Epidermal melanocyte (primary cell): ENCODE measurements at regions not wholly inside any gene's neighbourhood (a gene's known extent, or its start where the extent isn't known, plus 50 kb on each side); places are given as distances from the start of the nearest gene placed in this dataset.

ENCODE experiments used
- DNase-seq: peaks from one replicate; pipeline ENCODE4 v3.0.0; 2011; ENCODE audit warnings: low spot score; ENCODE audit not compliant: insufficient read length

DNA sequence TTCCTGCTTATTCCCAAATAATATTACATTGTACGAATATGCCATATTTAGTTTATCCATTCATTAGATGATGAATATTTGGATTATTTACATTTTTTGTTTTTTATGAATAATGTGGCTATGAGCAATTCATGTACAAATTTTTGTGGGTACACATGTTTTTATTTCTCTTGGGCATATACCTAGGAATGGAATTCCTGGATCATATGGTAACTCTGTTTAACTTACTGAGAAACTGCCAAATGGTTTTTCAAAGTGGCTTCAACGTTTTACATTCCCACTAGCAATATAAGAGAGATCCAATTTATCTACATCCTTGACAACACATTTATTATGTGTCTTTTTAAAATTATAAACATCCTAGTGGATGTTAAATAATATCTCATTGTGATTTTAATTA, 362.0 kb upstream of the TMCO5A start:
- DNase-seq: no peak

DNA sequence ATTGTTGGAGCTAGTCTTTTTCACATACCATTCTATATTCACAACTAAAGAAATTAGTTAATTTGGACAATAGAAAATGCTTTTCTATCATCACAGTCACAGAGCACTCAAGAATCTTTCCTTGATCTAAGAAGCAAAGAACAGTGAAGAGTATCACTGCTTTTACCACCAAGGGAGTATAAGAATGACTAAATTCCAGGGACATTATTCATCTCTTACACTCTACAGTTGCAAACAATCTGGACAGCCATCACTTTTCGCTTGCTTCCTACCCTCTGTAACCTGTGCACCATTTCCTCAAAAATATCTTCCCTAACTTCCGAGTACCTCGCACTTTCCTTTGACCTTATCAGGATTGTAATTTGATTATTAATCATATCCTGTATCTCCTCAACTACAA, 359.5 kb upstream of the TMCO5A start:
- no peak for DNase-seq

DNA sequence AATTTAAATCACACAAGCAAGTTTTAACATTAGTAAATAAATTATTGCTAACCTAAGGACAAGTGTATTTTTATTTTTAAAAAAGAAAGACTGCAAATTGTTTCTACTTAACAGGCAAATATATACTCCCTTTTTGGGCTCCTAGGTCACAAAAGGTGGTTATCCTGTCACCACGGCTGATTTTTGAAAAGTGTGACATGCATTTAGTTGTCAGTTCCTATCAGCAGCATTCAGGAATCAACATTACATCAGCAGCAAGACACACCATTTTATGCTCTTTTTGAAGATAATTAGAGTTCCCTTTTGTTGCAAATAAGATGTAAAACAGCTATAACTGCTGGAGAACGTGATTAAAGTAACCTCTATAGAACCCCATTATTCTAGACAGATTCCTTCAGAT, 357.5 kb upstream of the TMCO5A start:
- DNase-seq: no peak

DNA sequence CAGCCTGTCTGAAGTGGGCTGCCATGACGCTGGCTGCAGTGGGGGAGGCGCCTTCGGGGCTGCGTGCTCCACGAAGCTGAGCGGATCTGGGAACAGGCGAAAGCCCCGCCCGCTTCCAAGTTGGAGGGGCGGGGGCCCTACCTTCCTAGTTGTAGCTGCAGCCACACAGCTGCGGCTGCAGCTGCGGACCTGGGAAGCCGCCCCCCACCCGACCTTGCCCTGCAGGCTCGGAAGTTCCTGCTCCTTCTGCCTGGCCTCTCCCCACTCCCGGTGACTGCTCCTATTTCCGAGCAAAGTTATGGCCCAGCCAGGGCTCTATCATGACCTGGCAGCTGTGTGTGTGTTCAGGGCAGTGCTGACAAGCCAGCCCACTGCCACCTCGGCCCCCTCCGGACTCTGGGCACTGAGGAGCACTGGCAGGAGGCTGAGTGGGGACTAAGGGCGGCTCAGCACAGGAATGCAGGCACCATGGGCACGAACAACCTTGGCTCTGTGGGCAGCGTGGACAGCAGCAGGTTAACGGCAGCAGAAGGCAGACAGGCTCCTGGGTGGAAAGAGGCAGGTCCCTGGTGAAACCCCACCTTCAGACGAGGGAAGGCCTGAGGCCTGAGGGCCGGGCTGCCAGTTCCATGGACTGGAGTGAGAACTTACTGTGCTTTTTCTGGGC, 352.4 kb upstream of the TMCO5A start:
- DNase-seq: no peak

DNA sequence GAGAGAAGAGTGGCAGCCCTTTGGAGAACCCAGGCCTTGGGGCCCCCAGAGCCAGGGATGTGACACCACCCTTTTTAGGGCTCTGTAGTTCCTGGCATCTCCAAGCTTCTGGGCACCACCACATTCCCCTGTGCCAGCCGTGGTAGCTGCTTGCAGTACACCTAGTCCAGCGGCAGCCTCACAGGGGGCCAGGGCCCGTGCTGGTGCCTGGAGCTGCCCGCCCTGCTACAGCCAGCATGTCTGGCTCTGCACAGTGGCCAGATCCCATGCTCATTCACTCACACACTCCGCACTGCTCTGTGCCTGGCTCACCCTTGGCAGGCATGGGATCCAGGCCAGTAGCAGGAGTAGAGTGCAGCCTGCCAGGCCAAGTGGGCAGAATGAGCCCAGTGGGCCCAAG, 351.6 kb upstream of the TMCO5A start:
- DNase-seq: no peak

DNA sequence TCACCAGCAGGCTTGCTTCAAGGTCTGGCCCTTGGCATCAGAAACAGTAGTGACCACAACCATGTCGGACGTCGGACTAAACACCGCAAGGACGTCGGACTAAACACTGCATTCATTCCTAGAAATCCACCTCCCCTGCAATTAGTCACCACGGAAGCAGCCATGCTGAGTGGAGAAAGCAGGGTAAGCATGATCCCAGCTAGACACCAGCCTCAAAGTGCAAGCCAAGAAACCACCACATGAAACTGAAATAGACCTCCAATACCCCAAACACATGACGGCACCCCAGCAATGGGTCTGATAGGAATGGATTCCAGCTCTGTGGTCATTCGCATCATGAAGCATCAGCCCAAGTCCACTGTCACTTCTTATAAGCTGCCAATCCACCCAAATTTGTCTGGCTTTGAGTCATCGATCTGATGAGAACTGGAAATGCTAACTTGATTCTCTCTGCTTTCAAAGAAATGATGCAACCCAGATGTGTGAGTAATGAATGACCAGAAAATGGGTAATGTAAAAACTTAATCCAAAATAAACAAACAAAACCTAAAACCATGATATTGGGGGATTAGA, 348.3 kb upstream of the TMCO5A start:
- no peak for DNase-seq

DNA sequence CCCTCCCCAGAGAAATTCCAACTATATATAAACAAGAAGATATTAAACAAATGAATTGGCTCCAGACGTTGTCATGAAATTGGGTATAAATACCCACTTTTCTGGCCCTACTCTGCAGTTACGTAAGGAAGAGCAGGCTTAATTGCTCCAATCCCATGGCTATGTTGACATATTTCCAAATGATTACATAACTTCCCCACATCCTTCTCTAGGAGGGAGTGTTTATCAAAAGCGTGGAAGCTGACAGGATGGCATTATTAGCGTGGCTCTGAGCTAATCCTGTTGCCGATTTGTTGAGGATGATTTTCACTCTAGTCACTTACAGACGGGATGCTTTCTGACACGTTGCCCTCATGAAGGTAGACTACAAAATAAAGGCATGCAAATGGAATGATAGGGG, 347.5 kb upstream of the TMCO5A start:
- DNase-seq: no peak

DNA sequence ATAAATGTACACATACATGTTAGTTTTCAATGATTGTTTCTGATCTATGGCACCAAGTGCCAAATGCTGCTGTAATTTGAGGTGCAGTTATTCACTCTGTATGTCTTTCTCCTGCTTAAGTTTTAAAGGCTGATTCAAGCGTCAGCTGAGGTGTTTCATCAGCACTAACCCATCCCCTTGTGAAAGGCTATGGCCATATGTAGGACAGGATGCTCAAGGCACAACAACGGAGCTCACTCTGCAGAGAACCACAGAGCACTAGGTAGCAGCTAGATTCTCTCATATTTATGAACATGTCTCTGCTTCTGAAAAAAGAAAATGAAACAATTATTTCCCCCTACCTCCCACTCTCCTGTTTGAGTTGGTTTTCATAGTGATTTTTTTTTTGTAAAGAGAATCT, 340.0 kb upstream of the TMCO5A start:
- no peak for DNase-seq

DNA sequence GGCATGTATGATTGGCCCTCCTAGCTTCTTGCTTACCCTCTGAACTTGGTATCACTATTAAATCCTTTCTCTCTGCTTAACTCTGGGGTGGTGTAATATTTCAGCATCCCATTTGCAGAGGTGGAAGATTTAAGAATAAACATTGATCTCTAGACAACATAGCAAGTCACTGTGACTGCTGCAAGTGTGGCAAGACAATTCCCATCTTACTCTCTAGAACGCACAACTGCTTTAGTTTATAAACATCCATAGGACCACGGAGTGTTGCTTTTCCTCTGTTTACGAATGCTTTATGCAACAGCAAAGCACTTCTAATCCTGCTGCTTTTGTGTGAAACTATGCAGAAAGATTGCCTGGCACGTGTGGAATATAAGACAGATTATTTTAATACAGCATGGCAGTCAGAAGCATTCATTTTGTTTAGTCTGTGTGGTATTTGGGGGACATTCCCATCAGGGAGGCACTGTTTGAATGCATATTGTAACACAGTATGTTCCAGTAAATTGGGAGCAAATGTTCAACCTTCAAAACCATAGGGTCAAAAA, 338.9 kb upstream of the TMCO5A start:
- DNase-seq: no peak

DNA sequence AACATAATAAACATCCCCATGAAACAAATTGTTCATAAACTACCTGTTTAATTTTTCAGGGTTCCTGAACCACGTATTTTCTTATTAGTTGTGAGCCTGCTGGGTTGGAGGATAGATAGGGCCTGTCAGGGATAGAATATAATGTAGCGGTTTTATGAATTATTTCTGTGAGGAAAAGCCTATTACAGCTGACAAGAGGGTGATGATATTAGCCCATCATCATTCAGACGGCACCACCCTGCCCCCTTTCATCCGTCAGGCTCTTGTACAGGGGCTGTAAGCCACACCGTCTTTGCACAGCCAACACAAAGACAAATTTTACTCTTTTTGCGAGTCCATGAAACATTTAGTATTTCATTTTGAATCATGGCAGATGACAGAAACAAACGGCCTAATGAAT, 335.3 kb upstream of the TMCO5A start:
- no peak for DNase-seq

DNA sequence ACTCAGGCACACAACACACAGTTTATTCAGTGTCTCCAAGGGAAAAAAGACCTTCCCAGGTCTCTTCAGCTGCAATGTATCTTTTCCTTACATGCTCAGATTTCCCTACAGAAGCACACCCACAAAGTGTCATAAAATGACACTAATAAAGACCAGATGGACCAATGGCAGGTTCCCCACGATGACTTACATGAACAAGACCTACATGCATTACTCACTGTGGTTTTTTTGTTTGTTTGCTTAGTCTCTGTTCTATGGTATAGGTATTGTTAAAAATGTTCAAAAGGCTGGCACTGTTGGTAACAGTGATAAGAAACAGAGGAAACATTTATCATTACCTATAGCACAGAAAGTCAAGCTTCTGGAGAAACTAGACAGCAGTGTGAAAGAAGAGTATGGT, 318.2 kb upstream of the TMCO5A start:
- no peak for DNase-seq

DNA sequence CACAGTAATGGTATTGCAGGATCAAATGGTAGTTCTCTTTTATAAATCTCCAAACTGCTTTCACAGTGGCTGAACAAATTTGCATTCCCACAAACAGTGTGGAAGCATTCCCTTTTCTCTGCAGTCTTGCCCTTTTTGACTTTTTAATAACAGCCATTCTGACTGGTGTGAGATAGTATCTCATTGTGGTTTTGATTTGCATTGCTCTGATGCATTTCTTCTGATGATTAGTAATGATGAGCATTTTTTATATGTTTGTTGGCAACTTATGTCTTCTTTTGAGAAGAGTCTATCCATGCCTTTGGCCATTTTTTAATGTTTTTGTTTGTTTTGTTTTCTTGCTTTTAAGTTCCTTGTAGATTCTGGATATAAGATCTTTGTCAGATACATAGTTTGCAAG, 316.1 kb upstream of the TMCO5A start:
- DNase-seq: no peak

DNA sequence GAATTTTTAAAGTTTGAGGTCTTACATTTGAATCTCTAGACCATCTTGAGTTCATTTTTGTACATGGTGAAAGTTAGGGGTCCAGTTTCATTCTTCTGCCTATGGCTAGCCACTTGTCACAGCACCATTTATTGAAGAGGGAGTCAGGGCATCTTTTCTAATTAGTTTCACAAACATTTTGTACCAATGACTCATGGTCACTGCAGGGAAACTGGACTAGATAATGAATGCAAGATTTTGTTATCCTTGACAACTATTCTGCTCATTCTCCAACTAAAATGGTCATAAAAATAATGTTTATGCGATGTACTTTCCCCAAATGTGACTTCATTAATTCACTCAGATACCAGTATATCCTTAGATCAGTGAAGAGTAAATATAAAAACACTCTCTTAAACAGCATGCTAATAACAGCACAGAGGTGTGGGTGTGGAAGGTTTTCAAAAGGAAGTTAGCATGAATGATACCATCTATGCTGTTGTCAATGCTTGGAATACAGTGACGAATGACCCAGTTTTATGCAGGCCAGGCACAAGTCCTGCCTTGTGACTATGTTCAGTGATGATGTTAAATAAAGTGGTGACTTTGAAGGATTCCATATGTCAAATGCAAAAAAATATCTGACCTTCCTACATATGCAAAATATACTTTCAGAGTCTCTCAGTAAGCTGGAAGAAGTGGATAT, 314.9 kb upstream of the TMCO5A start:
- DNase-seq: no peak

DNA sequence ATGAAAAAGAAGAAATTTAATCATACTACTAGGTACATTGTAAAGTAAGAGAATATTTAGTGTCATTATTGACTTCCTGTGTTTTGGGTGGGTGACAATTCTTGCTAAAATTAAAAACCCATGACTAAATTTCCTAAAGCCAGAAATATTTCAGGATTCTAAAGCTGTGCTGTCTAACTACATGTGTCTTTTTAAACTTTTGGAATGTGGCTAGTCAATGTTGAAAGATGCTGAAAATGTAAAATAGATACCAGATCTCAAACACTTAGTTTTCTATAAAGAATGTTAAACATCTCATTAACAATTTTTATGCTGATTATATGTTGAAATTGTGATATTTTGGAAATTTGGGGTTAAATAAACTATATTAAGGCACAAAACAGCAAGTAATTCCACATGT, 308.9 kb upstream of the TMCO5A start:
- no peak for DNase-seq

DNA sequence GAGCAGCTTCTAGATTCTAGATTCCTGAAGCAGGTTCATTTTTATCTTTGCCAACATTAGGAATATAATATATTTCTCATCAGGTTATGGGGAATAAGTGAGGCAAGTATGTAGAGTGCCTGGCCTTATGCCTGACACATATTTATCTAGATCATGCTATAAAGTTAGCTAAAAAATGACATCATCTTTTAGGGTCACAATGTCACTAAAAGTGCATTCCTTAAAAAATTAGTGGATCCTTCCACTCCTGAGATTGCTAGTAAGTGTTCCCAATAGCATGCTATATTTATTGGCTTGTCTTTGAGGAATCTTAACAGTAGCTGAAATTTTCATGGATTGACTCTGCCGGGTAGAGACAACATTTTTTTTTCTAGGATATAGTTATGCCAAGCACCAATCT, 305.9 kb upstream of the TMCO5A start:
- no peak for DNase-seq

DNA sequence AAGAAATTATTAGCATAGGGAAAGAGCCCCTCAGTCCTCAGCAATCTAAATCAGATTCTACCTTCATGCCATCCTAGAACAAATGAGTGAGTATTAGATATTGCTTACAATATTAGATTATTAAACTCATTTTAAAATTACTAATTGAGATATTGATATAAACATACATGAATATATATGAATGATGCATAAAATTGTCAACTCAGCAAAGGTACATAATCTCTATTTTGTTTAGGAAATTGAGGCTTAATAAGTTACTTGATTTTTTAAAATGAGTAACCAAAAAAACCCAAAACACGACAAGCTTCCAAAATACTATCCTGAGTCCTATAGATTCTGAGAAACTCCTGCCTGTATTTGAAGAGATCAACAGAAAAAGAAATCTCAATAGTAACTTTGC, 297.7 kb upstream of the TMCO5A start:
- DNase-seq: no peak

DNA sequence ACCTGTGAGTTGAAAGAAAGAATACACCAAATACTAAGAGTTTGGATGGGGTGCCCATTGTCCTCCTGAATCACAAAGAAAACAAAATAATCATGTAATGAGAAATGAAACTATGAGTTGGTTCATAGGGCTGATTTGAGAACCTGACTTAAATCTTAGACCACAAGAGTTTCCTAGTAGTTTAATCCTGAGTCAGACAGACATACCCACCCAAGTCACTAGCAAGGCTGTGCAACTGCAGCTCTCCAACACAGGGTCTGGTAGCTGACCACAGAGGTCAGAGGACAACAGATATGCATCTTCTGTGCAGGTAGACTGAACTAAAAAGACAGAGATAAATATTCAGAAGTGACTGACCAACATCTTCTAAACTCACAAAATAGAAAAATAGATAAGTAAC, 296.3 kb upstream of the TMCO5A start:
- no peak for DNase-seq

DNA sequence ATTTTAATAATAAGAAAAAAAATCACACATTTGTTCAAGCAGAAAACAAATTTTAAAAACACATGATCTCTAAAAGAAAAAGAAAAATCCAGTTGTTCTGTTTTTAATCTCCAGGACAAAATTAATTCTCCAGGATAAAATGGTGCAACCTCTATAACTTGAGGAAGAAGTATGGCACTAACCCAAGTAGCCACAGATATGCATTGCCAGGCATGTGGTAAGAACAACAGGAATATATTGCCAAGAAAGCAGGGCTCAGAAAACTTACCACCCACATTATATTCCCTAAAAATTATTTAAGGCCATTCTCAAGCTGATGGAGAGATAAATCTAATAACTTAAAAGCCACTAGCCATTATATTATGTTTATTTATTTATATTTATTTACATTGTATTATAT, 295.7 kb upstream of the TMCO5A start:
- DNase-seq: no peak

DNA sequence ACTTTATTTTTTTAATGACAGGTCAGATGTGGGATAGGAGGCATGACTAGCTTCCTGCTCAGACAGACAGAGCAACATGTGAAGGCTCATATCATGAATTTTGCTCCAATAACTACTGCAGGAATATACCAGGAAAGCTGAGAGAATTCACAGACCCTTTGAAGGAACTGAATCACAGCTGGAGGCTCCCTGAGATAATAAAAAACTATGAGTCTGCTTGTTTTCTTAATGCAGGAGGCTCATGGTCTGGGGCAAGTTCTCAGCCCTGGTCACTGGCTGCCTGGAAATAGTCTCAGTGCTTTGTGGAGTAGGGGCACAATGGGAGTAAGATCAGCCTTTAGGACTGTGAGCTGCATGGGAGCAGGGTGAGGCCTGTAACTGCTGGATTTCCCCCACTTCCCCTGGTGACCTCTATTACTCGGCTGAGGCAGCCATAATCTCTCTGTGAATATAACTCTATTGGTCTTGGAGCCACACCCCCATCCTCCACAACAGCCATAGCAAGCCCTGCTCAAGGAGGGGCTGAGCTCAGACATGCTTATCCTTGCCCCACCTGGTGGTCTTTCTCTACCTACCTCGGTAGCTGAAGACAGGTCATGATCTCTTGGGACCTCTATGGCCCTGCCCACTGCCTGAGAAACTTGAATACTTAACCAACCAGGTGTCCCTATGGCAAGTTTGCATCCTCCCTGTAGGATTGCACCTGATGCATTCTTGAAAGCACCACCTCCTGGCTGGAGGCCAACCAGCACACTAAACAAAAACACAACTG, 281.6 kb upstream of the TMCO5A start:
- DNase-seq: no peak

DNA sequence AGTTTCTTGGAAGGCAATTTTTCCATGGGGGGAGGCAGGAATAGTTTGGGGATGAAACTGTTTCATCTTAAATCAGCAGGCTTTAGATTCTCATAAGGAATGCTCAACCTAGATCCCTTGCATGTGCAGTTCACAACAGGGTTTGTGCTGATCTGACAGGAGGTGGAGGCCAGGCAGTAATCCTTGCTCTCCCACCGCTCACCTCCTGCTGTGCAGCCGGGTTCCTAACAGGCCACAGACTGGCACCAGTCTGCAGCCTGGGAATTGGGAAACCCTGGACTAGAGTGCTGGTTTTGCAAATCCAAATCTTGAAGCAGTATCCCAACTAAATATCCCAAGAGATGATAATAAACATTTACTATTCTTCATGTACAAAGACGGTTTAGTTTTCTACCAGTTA, 256.3 kb upstream of the TMCO5A start:
- DNase-seq: no peak

DNA sequence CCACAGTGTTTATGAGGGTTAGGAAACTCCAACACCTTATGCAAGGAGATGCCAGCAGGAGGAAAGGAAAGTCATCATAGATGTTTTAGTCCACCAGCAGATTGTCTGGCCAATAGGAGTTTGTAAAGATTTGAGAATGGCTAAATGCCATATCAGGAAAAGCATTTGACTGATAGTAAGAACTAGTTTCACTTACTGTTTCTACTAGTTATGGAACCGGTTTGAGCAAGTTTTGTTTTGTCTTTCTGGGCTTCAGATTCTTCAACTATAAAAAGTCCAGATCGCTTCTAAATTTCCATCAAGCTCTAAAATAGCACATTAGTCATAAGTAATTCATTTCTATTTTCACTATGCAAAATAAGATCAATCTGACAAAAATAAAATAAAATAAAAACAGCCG, 254.8 kb upstream of the TMCO5A start:
- no peak for DNase-seq

DNA sequence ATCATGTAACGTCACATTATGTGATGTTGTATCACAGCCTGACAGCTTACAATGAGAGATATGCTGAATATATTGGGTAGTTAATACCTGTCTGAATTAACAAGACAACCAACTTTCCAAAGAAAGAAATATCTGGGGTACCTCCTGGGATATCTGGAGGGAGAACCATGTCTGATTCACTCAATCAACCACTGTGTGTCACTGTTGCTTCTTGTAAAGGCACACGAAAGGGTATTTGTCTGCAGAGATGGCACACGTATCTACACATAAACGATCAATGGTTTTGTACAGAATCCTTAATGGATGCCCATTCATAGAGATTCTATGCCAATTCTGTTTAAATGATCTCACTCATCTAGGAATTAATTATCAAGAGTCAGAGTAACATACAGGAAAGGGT, 252.1 kb upstream of the TMCO5A start:
- no peak for DNase-seq
